ENCODE measurements at regions not wholly inside any gene's neighbourhood (a gene's known extent, or its start where the extent isn't known, plus 50 kb on each side); places are given as distances from the start of the nearest gene placed in this dataset.

DNA sequence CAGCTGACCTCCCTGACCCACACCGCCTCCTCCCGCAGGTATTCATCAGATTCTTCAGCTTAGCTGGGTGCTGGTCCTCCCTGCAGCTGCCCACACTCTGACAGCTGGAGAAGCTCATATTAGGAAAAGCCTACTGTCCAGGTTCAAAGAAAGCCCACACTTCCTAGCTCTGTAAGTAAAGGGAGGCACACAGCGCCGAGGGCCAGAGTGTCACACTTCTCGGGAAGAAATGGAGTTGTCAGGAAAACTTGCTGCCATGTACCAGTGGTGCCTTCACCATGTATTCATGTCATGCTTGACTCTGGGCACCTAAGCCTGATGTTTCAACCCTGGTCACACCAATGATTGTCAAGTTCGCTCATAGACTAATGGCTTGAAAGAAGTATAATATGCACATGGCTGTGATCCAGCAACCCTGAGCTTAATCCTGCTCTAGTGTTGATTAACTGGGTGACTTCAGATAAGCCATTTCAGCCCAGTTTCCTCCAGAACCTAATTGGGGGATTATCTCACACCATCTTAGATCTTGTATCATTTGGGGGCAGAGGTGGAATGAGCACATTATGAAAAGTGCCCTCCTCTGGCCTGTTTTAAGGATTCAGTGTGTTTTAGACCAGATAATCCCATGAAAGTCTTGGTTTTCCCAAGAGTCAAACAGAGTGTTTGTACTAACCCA is 180.3 kb upstream of the PARD3B start:
- H3K4me3 Mint-ChIP-seq, result no peak overlapping the region
- WGBS (ENCODE audit: insufficient coverage), result 90% methylated on average over 5 of the region's 6 CpGs
- peaks cover 0 to 20% of the 10 kb centered on the region in 2 donors for H3K27me3 Mint-ChIP-seq
- DNase-seq, result no peak
- Histone ChIP-seq H3K4me3 (ENCODE audit: control insufficient read depth in 1 of 2, extremely low read depth in 1 of 2, low read length in 1 of 2) (no peak overlapping the region), H3K4me1 (ENCODE audit: control insufficient read depth in 1 of 2, extremely low read depth in 1 of 2, insufficient read depth in 2 of 2, low read length in 2 of 2) (no peaks in the 10 kb centered on the region), H3K36me3 (ENCODE audit: control insufficient read depth in 2 of 2, extremely low read depth in 1 of 2, insufficient read depth in 1 of 2, low read length in 1 of 2) (no peaks in the 10 kb centered on the region), H3K27me3 (replicated peaks in 1 of 2; ENCODE audit: control insufficient read depth in 2 of 2, extremely low read depth in 1 of 2, insufficient read depth in 2 of 2, low read length in 1 of 2) (no peaks in the 10 kb centered on the region), H3K27ac (ENCODE audit: low read length) (no peak overlapping the region), H3K9me3 (no peaks in the 10 kb centered on the region)
- CTCF ChIA-PET, result no interaction called here
- no peaks in the 10 kb centered on the region for H3K36me3 Mint-ChIP-seq
- H3K4me1 Mint-ChIP-seq, result no peaks in the 10 kb centered on the region
- POLR2A ChIA-PET, result no interaction called here
- ATAC-seq (replicated peaks in 1 of 4), result no peak
- no peak overlapping the region for H3K27ac Mint-ChIP-seq
- no peaks in the 10 kb centered on the region for H3K9me3 Mint-ChIP-seq

- no peak for DNase-seq
- H3K27me3 ChIP-seq (replicated peaks in 1 of 2; ENCODE audit: control insufficient read depth in 2 of 2, extremely low read depth in 1 of 2, insufficient read depth in 2 of 2, low read length in 1 of 2), result no peaks in the 10 kb centered on the region
- Mint-ChIP-seq H3K27me3 (peaks cover 0 to 21% of the 10 kb centered on the region in 2 donors), H3K36me3 (no peaks in the 10 kb centered on the region), H3K9me3 (no peaks in the 10 kb centered on the region), H3K4me1 (no peaks in the 10 kb centered on the region), H3K27ac (no peak overlapping the region), H3K4me3 (no peak overlapping the region)
- H3K4me1 ChIP-seq (ENCODE audit: control insufficient read depth in 1 of 2, extremely low read depth in 1 of 2, insufficient read depth in 2 of 2, low read length in 2 of 2), result no peaks in the 10 kb centered on the region
- H3K36me3 ChIP-seq (ENCODE audit: control insufficient read depth in 2 of 2, extremely low read depth in 1 of 2, insufficient read depth in 1 of 2, low read length in 1 of 2), result no peaks in the 10 kb centered on the region
- no peak for ATAC-seq (replicated peaks in 1 of 4)
- no peak overlapping the region for H3K27ac ChIP-seq (ENCODE audit: low read length)
- CTCF ChIA-PET, result no interaction called here
- no peaks in the 10 kb centered on the region for H3K9me3 ChIP-seq
- no peak overlapping the region for H3K4me3 ChIP-seq (ENCODE audit: control insufficient read depth in 1 of 2, extremely low read depth in 1 of 2, low read length in 1 of 2)
- POLR2A ChIA-PET, result no interaction called here
- no CpG with 5 or more reads among the region's 4 CpGs for WGBS (ENCODE audit: insufficient coverage)
Observed at GRCh38 chr2:204365811-204366210, 179.5 kb upstream of the PARD3B start.

DNA sequence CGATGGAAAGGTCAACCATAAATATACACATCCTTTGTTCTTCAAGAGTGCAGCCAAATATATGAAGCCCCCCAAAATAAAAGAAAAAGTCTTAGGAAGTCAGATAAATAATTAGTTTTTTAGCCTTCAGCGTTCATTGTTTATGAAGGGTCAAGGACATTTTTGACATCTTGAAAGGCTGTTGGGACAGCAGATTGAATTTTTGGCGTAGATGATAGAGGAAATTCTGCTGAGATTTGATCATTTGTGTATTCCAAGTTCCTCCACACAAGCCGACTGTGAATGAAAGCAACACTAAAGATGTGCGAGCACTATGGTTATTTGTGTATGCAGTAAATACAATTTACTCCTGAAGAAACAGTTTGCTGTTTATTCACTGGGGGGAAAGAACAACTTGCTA is 177.8 kb upstream of the PARD3B start:
- Mint-ChIP-seq H3K27me3 (peaks cover 0 to 7% of the 10 kb centered on the region in 2 donors), H3K9me3 (no peaks in the 10 kb centered on the region), H3K4me1 (no peaks in the 10 kb centered on the region), H3K27ac (no peak overlapping the region), H3K36me3 (no peaks in the 10 kb centered on the region), H3K4me3 (no peak overlapping the region)
- Histone ChIP-seq H3K27ac (ENCODE audit: low read length) (no peak overlapping the region), H3K4me3 (ENCODE audit: control insufficient read depth in 1 of 2, extremely low read depth in 1 of 2, low read length in 1 of 2) (no peak overlapping the region), H3K27me3 (replicated peaks in 1 of 2; ENCODE audit: control insufficient read depth in 2 of 2, extremely low read depth in 1 of 2, insufficient read depth in 2 of 2, low read length in 1 of 2) (no peaks in the 10 kb centered on the region), H3K4me1 (ENCODE audit: control insufficient read depth in 1 of 2, extremely low read depth in 1 of 2, insufficient read depth in 2 of 2, low read length in 2 of 2) (no peaks in the 10 kb centered on the region), H3K36me3 (ENCODE audit: control insufficient read depth in 2 of 2, extremely low read depth in 1 of 2, insufficient read depth in 1 of 2, low read length in 1 of 2) (no peaks in the 10 kb centered on the region), H3K9me3 (no peaks in the 10 kb centered on the region)
- WGBS (ENCODE audit: insufficient coverage), result 86% methylated on average over 1 of the region's 5 CpGs
- CTCF ChIA-PET, result no interaction called here
- POLR2A ChIA-PET, result no interaction called here
- DNase-seq (no peak), ATAC-seq (replicated peaks in 1 of 4) (no peak)

DNA sequence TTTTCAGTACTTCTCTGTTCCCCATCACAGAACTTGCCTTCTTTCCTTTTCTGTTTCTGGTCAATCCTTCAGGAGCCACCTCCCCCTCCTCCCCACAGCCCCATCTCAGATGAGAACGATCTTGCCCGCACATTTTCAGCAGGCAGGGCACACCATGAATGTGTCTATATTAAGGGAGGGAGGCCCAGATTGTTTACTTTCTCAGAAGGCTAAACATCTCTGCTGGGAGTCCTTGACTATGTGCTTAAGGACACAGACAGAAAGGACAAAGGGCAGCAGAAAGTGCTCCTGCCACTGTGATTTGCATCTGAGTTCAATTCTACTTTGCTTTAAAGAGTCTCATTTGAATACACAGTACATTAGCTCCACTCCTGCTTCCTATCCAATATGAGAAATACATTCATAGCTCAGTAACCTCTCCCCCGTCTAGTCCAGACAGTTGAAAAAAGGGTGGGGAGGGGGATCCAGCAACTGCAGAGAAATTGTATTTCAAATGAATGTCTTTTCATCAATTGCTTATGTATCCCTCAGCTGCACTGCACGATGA is 175.0 kb upstream of the PARD3B start:
- H3K4me1 ChIP-seq (ENCODE audit: control insufficient read depth in 1 of 2, extremely low read depth in 1 of 2, insufficient read depth in 2 of 2, low read length in 2 of 2), result no peaks in the 10 kb centered on the region
- POLR2A ChIA-PET, result no interaction called here
- H3K27me3 Mint-ChIP-seq, result peaks cover 5 to 16% of the 10 kb centered on the region in 2 donors
- ATAC-seq (replicated peaks in 1 of 4) (no peak), DNase-seq (no peak)
- no peak overlapping the region for H3K27ac ChIP-seq (ENCODE audit: low read length)
- H3K27ac Mint-ChIP-seq, result no peak overlapping the region
- H3K4me3 ChIP-seq (ENCODE audit: control insufficient read depth in 1 of 2, extremely low read depth in 1 of 2, low read length in 1 of 2), result no peak overlapping the region
- H3K27me3 ChIP-seq (replicated peaks in 1 of 2; ENCODE audit: control insufficient read depth in 2 of 2, extremely low read depth in 1 of 2, insufficient read depth in 2 of 2, low read length in 1 of 2), result no peaks in the 10 kb centered on the region
- no peaks in the 10 kb centered on the region for H3K9me3 Mint-ChIP-seq
- no peak overlapping the region for H3K4me3 Mint-ChIP-seq
- WGBS (ENCODE audit: insufficient coverage), result no CpG with 5 or more reads among the region's 4 CpGs
- H3K36me3 ChIP-seq (ENCODE audit: control insufficient read depth in 2 of 2, extremely low read depth in 1 of 2, insufficient read depth in 1 of 2, low read length in 1 of 2), result no peaks in the 10 kb centered on the region
- H3K9me3 ChIP-seq, result no peaks in the 10 kb centered on the region
- no peaks in the 10 kb centered on the region for H3K36me3 Mint-ChIP-seq
- CTCF ChIA-PET, result no interaction called here
- no peaks in the 10 kb centered on the region for H3K4me1 Mint-ChIP-seq

- DNase-seq (no peak), ATAC-seq (replicated peaks in 1 of 4) (no peak)
- H3K27me3 ChIP-seq (replicated peaks in 1 of 2; ENCODE audit: control insufficient read depth in 2 of 2, extremely low read depth in 1 of 2, insufficient read depth in 2 of 2, low read length in 1 of 2), result no peaks in the 10 kb centered on the region
- H3K4me1 ChIP-seq (ENCODE audit: control insufficient read depth in 1 of 2, extremely low read depth in 1 of 2, insufficient read depth in 2 of 2, low read length in 2 of 2), result no peaks in the 10 kb centered on the region
- H3K9me3 ChIP-seq, result no peaks in the 10 kb centered on the region
- no peak overlapping the region for H3K4me3 ChIP-seq (ENCODE audit: control insufficient read depth in 1 of 2, extremely low read depth in 1 of 2, low read length in 1 of 2)
- H3K27ac Mint-ChIP-seq, result no peak overlapping the region
- H3K36me3 ChIP-seq (ENCODE audit: control insufficient read depth in 2 of 2, extremely low read depth in 1 of 2, insufficient read depth in 1 of 2, low read length in 1 of 2), result no peaks in the 10 kb centered on the region
- no peak overlapping the region for H3K27ac ChIP-seq (ENCODE audit: low read length)
- no peaks in the 10 kb centered on the region for H3K36me3 Mint-ChIP-seq
- no peaks in the 10 kb centered on the region for H3K4me1 Mint-ChIP-seq
- CTCF ChIA-PET, result no interaction called here
- H3K4me3 Mint-ChIP-seq, result no peak overlapping the region
- POLR2A ChIA-PET, result no interaction called here
- peaks cover 5 to 24% of the 10 kb centered on the region in 2 donors for H3K27me3 Mint-ChIP-seq
- H3K9me3 Mint-ChIP-seq, result no peaks in the 10 kb centered on the region
Observed at GRCh38 chr2:204373942-204374341, 171.3 kb upstream of the PARD3B start.

- Histone ChIP-seq H3K36me3 (ENCODE audit: control insufficient read depth in 2 of 2, extremely low read depth in 1 of 2, insufficient read depth in 1 of 2, low read length in 1 of 2) (no peaks in the 10 kb centered on the region), H3K27me3 (replicated peaks in 1 of 2; ENCODE audit: control insufficient read depth in 2 of 2, extremely low read depth in 1 of 2, insufficient read depth in 2 of 2, low read length in 1 of 2) (peaks cover 0 to 3% of the 10 kb centered on the region in 2 experiments), H3K4me3 (ENCODE audit: control insufficient read depth in 1 of 2, extremely low read depth in 1 of 2, low read length in 1 of 2) (no peak overlapping the region), H3K9me3 (no peaks in the 10 kb centered on the region), H3K27ac (ENCODE audit: low read length) (no peak overlapping the region), H3K4me1 (ENCODE audit: control insufficient read depth in 1 of 2, extremely low read depth in 1 of 2, insufficient read depth in 2 of 2, low read length in 2 of 2) (no peaks in the 10 kb centered on the region)
- no peaks in the 10 kb centered on the region for H3K4me1 Mint-ChIP-seq
- H3K9me3 Mint-ChIP-seq, result peaks cover 0 to 3% (median 3%) of the 10 kb centered on the region in 3 donors
- DNase-seq (no peak), ATAC-seq (replicated peaks in 1 of 4) (no peak)
- H3K36me3 Mint-ChIP-seq, result no peaks in the 10 kb centered on the region
- no CpG with 5 or more reads among the region's 5 CpGs for WGBS (ENCODE audit: insufficient coverage)
- no peak overlapping the region for H3K4me3 Mint-ChIP-seq
- H3K27me3 Mint-ChIP-seq, result peaks cover 9 to 38% of the 10 kb centered on the region in 2 donors
- POLR2A ChIA-PET, result interaction anchor here in 1 of 2 donors (0.5 kb wide), 1 partner anchor 788 kb away, joined by 3 read pairs; no protein-coding TSS in a partner anchor
- CTCF ChIA-PET, result no interaction called here
- no peak overlapping the region for H3K27ac Mint-ChIP-seq
Observed at GRCh38 chr2:204380141-204380881, 165.0 kb upstream of the PARD3B start.

Measured in T-cell (primary cell).